ENCODE measurements at regions not wholly inside any gene's neighbourhood (a gene's known extent, or its start where the extent isn't known, plus 50 kb on each side); places are given as distances from the start of the nearest gene placed in this dataset.

DNA sequence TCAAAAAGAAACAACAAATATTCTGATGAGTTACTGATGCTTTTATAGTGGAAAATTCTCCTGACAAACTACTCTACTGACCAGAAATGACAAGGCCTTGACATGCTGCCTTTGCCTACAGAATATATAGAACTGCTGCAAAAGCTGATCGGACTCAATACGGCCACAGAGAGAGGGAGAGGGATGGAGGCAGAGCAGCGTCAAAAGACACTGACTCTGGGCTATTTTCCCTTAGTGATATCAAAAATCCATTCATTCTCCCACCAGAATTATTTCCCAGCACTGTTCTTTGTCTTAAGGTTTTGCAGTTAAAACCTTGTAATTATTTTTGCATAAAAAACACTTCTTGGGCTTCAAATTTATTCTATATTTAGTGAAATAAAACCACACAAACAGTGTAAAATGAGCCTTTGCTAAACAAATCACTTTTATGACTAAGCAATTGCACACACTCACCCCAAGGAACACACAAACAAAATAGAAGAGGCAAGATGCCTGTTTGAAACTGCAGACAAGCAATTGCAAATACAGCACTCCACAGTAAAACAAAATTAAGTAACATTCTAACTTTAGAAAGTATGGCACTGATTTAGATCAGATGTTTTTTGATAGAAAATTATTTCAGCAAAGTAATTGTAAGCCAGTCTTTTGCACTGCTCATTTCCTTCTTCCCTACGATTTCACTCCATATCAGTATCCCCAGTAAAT lies 1036.4 kb downstream of the ADGRL2 start:
- no peak for DNase-seq (ENCODE audit: low spot score)
- in situ Hi-C loops (cut with MboI; ENCODE audit: low pct_unique_long_range_greater_than_20kb, low sequenced_read_pairs, unreplicated experiment) = no loop called here
- TF ChIP-seq, protein P1, sequence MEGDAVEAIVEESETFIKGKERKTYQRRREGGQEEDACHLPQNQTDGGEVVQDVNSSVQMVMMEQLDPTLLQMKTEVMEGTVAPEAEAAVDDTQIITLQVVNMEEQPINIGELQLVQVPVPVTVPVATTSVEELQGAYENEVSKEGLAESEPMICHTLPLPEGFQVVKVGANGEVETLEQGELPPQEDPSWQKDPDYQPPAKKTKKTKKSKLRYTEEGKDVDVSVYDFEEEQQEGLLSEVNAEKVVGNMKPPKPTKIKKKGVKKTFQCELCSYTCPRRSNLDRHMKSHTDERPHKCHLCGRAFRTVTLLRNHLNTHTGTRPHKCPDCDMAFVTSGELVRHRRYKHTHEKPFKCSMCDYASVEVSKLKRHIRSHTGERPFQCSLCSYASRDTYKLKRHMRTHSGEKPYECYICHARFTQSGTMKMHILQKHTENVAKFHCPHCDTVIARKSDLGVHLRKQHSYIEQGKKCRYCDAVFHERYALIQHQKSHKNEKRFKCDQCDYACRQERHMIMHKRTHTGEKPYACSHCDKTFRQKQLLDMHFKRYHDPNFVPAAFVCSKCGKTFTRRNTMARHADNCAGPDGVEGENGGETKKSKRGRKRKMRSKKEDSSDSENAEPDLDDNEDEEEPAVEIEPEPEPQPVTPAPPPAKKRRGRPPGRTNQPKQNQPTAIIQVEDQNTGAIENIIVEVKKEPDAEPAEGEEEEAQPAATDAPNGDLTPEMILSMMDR (IDR thresholded peaks at IDR 0.05; ENCODE audit: extremely low read depth, insufficient read depth, missing control alignments) = no peak

DNA sequence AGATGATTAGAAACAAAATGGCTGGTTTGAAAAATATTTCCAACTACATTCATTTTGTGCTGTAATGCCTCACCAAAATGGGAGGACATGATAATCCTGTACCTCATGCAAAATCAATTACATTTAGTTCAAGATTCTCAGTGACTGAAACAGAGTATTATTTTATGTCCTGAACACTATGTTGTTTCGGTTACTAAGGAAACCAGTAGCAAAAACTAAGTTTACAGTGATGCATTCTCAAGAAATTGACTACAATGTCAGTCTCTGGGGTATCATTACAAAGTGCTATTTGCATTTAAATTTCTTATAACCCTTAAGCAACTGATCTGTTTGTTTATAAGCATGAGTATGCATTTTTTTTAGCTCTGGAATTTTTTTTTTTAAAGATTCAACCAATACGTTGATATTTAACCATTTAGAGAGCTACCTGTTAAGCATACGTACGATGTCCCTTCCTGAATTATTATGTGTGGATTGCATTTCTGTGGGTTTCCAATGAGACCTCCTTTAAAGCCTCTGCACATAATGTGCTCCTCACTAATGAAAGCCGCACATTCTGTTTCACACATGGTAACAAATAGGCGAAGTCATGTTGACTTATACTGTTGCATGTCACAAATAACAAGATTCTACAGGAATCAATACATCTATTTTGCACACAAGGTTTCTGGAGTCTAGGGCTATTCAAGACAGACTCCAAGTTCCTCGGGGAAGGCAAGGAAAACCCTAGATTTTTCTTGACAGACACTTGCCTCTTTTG lies 1035.7 kb downstream of the ADGRL2 start:
- TF ChIP-seq, protein P1 (IDR thresholded peaks at IDR 0.05; ENCODE audit: extremely low read depth, insufficient read depth, missing control alignments) = no peak
- in situ Hi-C loops (cut with MboI; ENCODE audit: low pct_unique_long_range_greater_than_20kb, low sequenced_read_pairs, unreplicated experiment) = no loop called here
- DNase-seq (ENCODE audit: low spot score) = no peak

DNA sequence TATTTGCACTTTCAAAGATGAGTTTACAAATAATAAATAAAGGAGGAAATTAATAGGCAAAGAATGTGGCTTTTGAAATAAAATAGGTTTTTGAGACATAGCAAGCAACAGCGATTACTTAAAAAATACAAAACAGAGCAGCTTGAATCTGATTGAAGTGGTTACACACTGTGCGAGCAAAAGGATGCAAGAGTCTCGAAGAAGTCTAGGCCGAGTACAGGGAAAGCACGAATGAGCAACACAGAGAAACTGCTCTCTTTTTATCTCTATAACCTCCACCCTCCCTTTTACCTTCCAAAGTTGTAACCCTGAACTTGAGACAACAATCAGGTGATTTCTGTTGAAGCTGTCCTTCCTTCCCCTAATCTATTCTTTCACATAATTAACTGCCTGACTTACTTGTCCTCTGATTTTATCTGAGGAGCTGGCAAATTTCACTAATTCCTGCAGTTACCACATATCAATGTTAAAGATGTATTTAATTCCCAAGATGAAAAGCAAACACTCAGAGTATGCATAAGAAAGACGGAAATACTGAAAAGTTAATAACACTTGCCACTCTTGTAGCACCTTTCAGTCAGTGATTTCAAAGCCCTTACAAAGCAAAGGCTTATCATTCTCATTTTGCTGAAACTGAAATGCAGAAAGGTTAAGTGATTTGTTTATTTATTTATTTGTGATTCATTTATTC lies 1030.1 kb downstream of the ADGRL2 start:
- in situ Hi-C loops (cut with MboI; ENCODE audit: low pct_unique_long_range_greater_than_20kb, low sequenced_read_pairs, unreplicated experiment) = no loop called here
- TF ChIP-seq, protein P1 (IDR thresholded peaks at IDR 0.05; ENCODE audit: extremely low read depth, insufficient read depth, missing control alignments) = no peak

DNA sequence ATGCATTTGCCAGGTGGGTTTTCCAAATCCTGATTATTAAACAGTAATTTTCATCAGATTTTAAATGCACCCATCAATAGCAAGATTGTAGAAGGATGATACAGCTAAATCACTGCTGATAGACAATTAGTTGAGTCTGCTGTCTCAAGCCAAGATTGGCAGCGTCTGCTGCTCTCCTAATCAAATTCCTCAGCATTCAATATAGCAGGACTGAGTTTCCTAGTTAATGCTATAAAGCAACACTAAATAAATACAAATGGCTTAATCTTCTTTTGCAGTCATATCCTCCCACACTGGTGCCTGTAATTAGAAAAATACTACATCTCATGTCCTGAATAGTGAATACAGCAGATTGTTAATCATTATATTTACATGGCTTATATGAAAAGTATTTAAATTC lies 1028.8 kb downstream of the ADGRL2 start:
- DNase-seq (ENCODE audit: low spot score) = no peak
- TF ChIP-seq, protein P1 (IDR thresholded peaks at IDR 0.05; ENCODE audit: extremely low read depth, insufficient read depth, missing control alignments) = no peak

More for the DNA sequence above, 1030.1 kb downstream of the ADGRL2 start:
- no peak for DNase-seq (ENCODE audit: low spot score)

DNA sequence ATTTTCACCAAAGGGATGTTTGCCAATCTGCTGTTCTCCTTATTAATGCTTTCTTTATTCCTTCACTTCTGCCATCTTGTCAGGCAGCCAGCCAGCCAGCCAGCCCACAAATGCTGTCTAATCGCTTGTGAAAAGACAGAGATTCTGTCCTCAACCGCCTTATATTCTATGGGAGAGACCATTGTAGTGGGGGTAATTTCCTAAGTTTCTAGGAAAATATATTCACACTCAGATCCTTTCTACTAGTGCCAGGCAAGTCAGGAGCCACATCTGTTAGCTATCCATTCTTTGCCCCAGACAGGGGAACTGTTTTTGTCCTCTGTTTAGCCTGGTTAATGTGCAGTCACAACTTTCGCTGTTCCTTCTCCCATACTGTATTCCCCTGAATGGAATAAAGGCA lies 1023.1 kb downstream of the ADGRL2 start:
- DNase-seq (ENCODE audit: low spot score) = no peak
- TF ChIP-seq, protein P1 (IDR thresholded peaks at IDR 0.05; ENCODE audit: extremely low read depth, insufficient read depth, missing control alignments) = no peak
- in situ Hi-C loops (cut with MboI; ENCODE audit: low pct_unique_long_range_greater_than_20kb, low sequenced_read_pairs, unreplicated experiment) = no loop called here

More for the DNA sequence above, 1028.8 kb downstream of the ADGRL2 start:
- in situ Hi-C loops (cut with MboI; ENCODE audit: low pct_unique_long_range_greater_than_20kb, low sequenced_read_pairs, unreplicated experiment) = no loop called here

DNA sequence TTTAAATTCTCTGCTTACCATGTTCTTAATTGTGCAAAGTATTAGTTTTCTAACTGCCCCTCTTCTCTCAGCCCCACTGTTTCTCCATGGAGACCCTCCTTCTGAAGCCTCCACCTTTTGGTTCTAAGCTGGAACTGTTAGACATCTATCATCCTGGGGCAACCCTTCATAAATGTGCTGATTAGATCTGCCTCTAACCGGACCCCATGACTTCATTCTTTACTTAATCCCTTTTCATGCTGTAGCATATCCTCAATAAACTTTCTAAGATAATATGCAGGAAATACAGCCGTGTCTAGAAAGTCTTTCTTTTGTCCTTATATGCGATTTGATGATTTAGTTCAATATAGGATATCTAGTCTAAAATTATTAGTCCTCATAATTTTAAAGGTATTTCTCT lies 1020.1 kb downstream of the ADGRL2 start:
- TF ChIP-seq, protein P1 (IDR thresholded peaks at IDR 0.05; ENCODE audit: extremely low read depth, insufficient read depth, missing control alignments) = no peak
- in situ Hi-C loops (cut with MboI; ENCODE audit: low pct_unique_long_range_greater_than_20kb, low sequenced_read_pairs, unreplicated experiment) = no loop called here
- DNase-seq (ENCODE audit: low spot score) = no peak

Measured in GM13977 (cell line).